Heart right ventricle (tissue), 16 donors: ENCODE measurements at regions not wholly inside any gene's neighbourhood (a gene's known extent, or its start where the extent isn't known, plus 50 kb on each side); places are given as distances from the start of the nearest gene placed in this dataset.

Experiments used
- ATAC-seq, 8 donors: fragments of 200-7000 bp; cut with Tn5 transposase; one replicate each; pipeline ENCODE4 v1.9.1; 2020; ENCODE audit warnings: mild to moderate bottlenecking in 8 of 8, moderate library complexity in 8 of 8, moderate number of reproducible peaks in 1 of 8
- DNase-seq, 2 donors: peaks; one replicate each; pipeline ENCODE4 v3.0.0-alpha.2; 2020
- H3K27ac ChIP-seq, 10 donors: fragments of 200-600 bp; sonication (generic) in 2 of 10; one replicate each; pipeline versions ENCODE4 v1.5.0 to v1.8.0; 2020 to 2022; ENCODE audit warnings: mild to moderate bottlenecking in 3 of 10
- H3K27me3 ChIP-seq, 7 donors: fragments of 200-600 bp; one replicate each; pipeline ENCODE4 v1.8.0; 2021 to 2022; ENCODE audit warnings: mild to moderate bottlenecking in 2 of 7
- H3K36me3 ChIP-seq, 9 donors: fragments of 200-600 bp; sonication (generic) in 1 of 9; one replicate each; pipeline versions ENCODE4 v1.5.0 to v1.8.0; 2020 to 2022; ENCODE audit warnings: mild to moderate bottlenecking in 2 of 9
- H3K4me1 ChIP-seq, 9 donors: fragments of 200-600 bp; sonication (generic) in 1 of 9; one replicate each; pipeline versions ENCODE4 v1.5.0 to v1.8.0; 2020 to 2022; ENCODE audit warnings: mild to moderate bottlenecking in 4 of 9
- H3K4me3 ChIP-seq, 10 donors: fragments of 200-600 bp; sonication (generic) in 2 of 10; one replicate each; pipeline versions ENCODE4 v1.5.0 to v1.8.0; 2020 to 2022; ENCODE audit warnings: mild to moderate bottlenecking in 7 of 10, moderate library complexity in 2 of 10
- H3K9me3 ChIP-seq, 11 donors: fragments of 200-600 bp in 10 of 11; sonication (generic) in 2 of 11; one replicate each; pipeline versions ENCODE4 v1.5.0 to v1.8.0; 2013 to 2022; ENCODE audit warnings: mild to moderate bottlenecking in 2 of 11, control low read depth in 1 of 11, moderate library complexity in 1 of 11
- WGBS, 2 donors: extraction: QIAGEN DNeasy Blood & Tissue Kit; methylation state at CpG; one replicate each; pipeline ENCODE4 v1.1.7; 2013; ENCODE audit warnings: inconsistent platforms in 1 of 2; 5-methylcytosine and 5-hydroxymethylcytosine counted together
- intact Hi-C, 10 donors: fragments of 100-400 bp; cut with DNase I; formaldehyde crosslinking; loops; one replicate each; pipeline versions ENCODE4 v1.11.1 to v1.14.2; 2022
- TF ChIP-seq, protein P1 (sequence below), 9 donors: fragments of 200-600 bp; sonication (generic) in 2 of 9; IDR thresholded peaks; one replicate each; pipeline versions ENCODE4 v1.5.0 to v1.8.0; 2021 to 2022; ENCODE audit warnings: antibody characterized with exemption in 9 of 9, mild to moderate bottlenecking in 5 of 9, moderate library complexity in 1 of 9
- donor health status: Arrhythmogenic right ventricular cardiomyopathy.
- donor health status: ischemic (EF 13 %, LVEDD 7.1; RV severe dilation, severe dysfunction).
- donor health status: healthy with polysubstance abuse.
- donor health status: DM: no; HTN: yes; CAD: no.
- donor health status: DM: no; HTN: no; CAD: no.
- donor health status: ischemic (EF 25% LVEDD 6.9; RV normal size, moderate dysfunction).
- donor health status: ischemic (EF 25% LVEDD 5.7; RV mildly dilated, moderate dysfunction).
- donor health status: healthy.
- donor health status: DM: yes; HTN: yes; CAD: no.
- donor health status: Ischemic cardiomyopathy.
- donor health status: ischemic (EF 35%, LVEDD 5.7; RV mildly dilated, moderate dysfunction).
- donor health status: nonischemic (EF 11% LVEDD 7.7; RV severe dilation, severe dysfunction).
- donor health status: DM: yes; HTN: yes; CAD: no.
- donor health status: PGD.
- donor health status: ischemic (EF 29% LVEDD 5.4; RV normal size, mild dysfunction).
- donor health status: nonischemic (EF 23%, LVEDD 6.1; RV moderate dilation, normal function).

DNA sequence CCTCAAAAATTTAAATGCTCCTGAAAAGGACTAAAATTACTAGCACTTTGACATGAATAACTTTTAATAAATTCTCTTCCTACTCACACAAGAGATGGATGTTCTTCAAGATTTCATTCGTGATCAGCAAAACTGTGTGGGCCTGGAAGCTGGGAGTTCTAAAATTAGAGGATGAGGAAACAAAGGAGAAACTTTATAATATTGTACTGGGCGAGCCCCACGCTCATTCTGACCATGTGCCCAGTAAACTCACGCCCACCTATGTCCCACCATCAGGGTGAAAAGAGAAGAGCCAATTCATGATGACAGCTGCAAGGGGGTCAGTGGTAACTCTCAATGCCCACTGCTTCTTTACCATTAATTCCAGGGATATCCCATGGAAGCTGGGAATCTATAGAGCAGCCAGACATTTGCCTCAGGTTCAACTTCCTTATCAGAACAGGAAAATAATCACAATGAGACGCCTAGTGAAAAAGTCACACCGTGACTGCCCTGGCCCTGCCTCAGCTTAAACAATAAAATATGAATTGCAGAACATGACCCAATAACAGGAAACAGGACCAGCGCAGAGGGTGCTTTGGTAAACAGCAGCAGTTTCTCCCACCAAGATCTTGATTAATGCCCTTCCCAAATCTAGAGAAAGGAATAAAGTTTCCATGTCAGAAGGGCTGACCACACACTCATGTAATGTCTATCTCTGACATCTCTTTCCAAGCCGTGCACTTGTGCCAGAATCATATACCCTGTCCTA is 438.6 kb downstream of the TXNL1 start:
- peaks cover 0 to 62% (median 35%) of the 10 kb centered on the region in 9 donors for H3K4me1 ChIP-seq
- TF ChIP-seq, protein P1, sequence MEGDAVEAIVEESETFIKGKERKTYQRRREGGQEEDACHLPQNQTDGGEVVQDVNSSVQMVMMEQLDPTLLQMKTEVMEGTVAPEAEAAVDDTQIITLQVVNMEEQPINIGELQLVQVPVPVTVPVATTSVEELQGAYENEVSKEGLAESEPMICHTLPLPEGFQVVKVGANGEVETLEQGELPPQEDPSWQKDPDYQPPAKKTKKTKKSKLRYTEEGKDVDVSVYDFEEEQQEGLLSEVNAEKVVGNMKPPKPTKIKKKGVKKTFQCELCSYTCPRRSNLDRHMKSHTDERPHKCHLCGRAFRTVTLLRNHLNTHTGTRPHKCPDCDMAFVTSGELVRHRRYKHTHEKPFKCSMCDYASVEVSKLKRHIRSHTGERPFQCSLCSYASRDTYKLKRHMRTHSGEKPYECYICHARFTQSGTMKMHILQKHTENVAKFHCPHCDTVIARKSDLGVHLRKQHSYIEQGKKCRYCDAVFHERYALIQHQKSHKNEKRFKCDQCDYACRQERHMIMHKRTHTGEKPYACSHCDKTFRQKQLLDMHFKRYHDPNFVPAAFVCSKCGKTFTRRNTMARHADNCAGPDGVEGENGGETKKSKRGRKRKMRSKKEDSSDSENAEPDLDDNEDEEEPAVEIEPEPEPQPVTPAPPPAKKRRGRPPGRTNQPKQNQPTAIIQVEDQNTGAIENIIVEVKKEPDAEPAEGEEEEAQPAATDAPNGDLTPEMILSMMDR (IDR thresholded peaks at IDR 0.05) = no peak
- H3K9me3 ChIP-seq = peaks cover 0 to 17% (median 14%) of the 10 kb centered on the region in 11 donors
- intact Hi-C loops = loop anchor here in 1 of 10 donors (5.0 kb wide), 1 partner anchor 117 kb away; no protein-coding TSS in a partner anchor
- H3K4me3 ChIP-seq = no peak overlapping the region
- H3K27ac ChIP-seq = peak overlapping the region; percentile 9 to 81 (median 63)
- ATAC-seq = peak in 7 of 8 donors; percentile 45 to 88 (median 72)
- peak in 1 of 2 donors; percentile 23 for DNase-seq
- no peaks in the 10 kb centered on the region for H3K27me3 ChIP-seq
- H3K36me3 ChIP-seq = no peaks in the 10 kb centered on the region
- WGBS, 2 donors = 54 to 62% methylated on average over 8 of the region's 8 CpGs

DNA sequence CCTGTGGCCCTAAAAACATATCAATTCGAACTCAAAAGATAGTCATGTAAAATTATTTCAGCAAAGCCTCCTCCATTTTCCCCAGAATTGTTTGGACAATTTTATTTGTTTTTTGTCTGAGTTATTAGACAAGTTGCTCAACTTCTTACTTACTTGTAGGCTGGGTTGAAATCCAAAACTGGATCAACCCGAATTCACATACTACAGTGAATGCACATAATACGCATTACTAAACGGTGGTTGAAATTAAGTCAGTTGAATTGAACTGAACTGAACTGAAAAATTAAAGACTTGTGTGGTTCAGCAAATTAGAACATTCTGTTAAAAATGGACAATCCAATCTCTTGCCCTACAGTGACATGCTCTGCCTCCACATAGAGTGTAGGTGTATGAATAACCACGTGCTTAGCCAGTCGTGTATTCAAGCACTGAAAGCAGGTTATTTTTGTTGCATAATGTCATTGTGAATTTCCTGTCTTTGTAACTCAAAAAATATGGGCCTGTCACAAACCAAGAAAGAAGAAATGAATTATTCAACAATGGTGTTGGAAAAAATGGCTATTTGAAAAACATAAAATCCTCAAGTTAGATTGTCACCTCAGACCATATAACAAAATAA is 441.0 kb downstream of the TXNL1 start:
- H3K4me1 ChIP-seq = peaks cover 0 to 51% (median 26%) of the 10 kb centered on the region in 9 donors
- intact Hi-C loops = no loop called here
- DNase-seq (no peak), ATAC-seq (peak in 1 of 8 donors; percentile 54)
- H3K4me3 ChIP-seq = no peak overlapping the region
- no peaks in the 10 kb centered on the region for H3K9me3 ChIP-seq
- peak overlapping the region in 3 of 10 donors; percentile 13 to 74 (median 34) for H3K27ac ChIP-seq
- H3K27me3 ChIP-seq = no peaks in the 10 kb centered on the region
- no peaks in the 10 kb centered on the region for H3K36me3 ChIP-seq
- TF ChIP-seq, protein P1 (IDR thresholded peaks at IDR 0.05) = no peak
- 78 to 83% methylated on average over 6 of the region's 6 CpGs for WGBS, 2 donors

DNA sequence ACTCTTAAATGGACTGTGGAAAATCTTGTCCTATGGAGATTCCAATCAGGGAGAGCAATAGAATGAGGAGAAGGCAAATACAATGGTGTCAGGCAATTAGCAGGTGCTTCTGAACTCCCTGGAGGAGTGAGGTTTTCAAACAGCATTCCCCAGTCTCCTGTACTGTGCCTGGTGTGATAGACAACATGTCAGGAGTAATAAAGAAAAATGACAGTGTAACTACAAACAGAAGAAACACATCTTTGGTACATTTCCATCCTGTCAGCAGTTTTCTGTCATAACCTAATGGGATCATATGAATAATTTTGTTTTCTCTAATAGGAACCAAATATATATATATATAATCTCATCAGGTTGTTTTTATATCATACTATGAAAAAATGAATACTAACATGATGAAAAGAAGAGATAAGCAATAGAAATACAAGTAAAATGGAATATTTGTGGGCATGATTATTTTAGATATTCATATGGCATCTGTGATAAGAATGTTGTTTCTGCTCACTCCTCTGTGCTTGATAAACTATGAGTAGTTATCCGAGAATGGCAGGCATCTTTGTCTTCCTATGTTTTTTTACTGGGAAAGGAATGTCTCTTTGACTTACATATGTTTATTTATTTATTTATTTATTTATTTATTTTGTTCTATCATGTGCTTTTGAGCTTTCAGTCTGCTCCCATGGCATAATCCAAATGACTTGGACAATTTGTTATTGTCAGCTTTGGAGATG is 441.7 kb downstream of the TXNL1 start:
- TF ChIP-seq, protein P1 (IDR thresholded peaks at IDR 0.05) = no peak
- DNase-seq (no peak), ATAC-seq (no peak)
- 94 to 100% methylated on average over 1 of the region's 1 CpG for WGBS, 2 donors
- intact Hi-C loops = no loop called here
- no peaks in the 10 kb centered on the region for H3K36me3 ChIP-seq
- no peak overlapping the region for H3K4me3 ChIP-seq
- H3K9me3 ChIP-seq = no peaks in the 10 kb centered on the region
- peaks cover 0 to 44% (median 23%) of the 10 kb centered on the region in 9 donors for H3K4me1 ChIP-seq
- H3K27ac ChIP-seq = no peak overlapping the region
- H3K27me3 ChIP-seq = no peaks in the 10 kb centered on the region

DNA sequence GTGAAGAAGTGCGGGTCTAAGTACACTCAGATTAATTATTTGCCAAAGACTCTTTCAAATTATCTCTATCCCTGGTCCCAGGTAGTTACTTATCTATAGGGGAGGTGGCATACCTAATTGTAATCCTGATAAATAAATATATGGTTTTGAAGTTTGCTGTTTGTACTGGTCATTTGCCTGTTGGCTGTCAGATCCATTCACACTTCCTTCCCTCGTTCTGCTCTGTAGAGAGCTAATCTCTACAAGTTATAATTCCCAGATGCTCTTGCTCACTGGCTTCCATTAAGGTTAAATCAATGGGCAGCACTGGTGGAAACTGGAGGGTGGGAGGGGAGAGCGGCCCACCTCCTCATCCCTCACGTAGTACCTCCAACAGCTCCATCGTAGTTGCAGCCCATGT is 447.1 kb downstream of the TXNL1 start:
- intact Hi-C loops = no loop called here
- TF ChIP-seq, protein P1 (IDR thresholded peaks at IDR 0.05) = no peak
- WGBS, 2 donors = 92 to 96% methylated on average over 5 of the region's 5 CpGs

More for the DNA sequence above, 447.1 kb downstream of the TXNL1 start:
- no peaks in the 10 kb centered on the region for H3K36me3 ChIP-seq
- H3K4me3 ChIP-seq = no peak overlapping the region
- DNase-seq (no peak), ATAC-seq (no peak)
- no peaks in the 10 kb centered on the region for H3K4me1 ChIP-seq
- no peaks in the 10 kb centered on the region for H3K9me3 ChIP-seq
- H3K27me3 ChIP-seq = no peaks in the 10 kb centered on the region
- H3K27ac ChIP-seq = no peak overlapping the region
